ENCODE measurements at regions not wholly inside any gene's neighbourhood (a gene's known extent, or its start where the extent isn't known, plus 50 kb on each side); places are given as distances from the start of the nearest gene placed in this dataset.

DNA sequence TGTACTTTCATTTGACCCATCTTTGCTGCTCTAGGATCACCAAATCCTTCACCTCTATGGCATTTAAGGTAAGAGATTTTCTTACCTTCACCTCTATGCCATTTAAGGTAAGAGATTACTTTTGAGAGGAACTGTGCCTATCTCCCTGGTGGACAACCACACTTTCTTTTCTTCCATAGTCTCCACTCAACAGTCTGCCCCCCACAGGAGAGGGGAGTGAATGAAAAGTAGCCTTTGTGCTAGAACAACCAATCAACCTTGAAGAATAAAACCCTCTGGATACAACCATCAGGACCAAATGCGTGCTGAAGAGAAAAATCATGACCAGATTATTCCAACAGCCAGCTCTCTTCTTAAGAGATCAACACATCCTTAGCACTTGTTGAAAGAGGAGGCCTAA lies 258.6 kb upstream of the TMPO start:
- Histone ChIP-seq H3K79me2 (ENCODE audit: control insufficient read depth, insufficient read depth, low read length) (no peaks in the 10 kb centered on the region), H3K27ac (ENCODE audit: extremely low read depth, low read depth, low read length) (no peak overlapping the region), H4K20me1 (replicated peaks; ENCODE audit: control insufficient read depth, insufficient read depth, low read length) (no peaks in the 10 kb centered on the region), H3K9me3 (replicated peaks; ENCODE audit: control insufficient read depth, insufficient read depth, low read depth, low read length) (no peaks in the 10 kb centered on the region), H3K9me1 (ENCODE audit: control insufficient read depth, insufficient read depth, low read length) (no peaks in the 10 kb centered on the region), H3K9ac (ENCODE audit: insufficient read depth in 1 of 2, low read depth in 2 of 2, low read length in 2 of 2) (no peak overlapping the region), H2AFZ (ENCODE audit: low read depth, low read length) (no peak overlapping the region), H3K36me3 (ENCODE audit: control insufficient read depth, insufficient read depth, low read length) (no peaks in the 10 kb centered on the region), H3K4me3 (no peak overlapping the region), H3K27me3 (ENCODE audit: control insufficient read depth in 2 of 2, insufficient read depth in 2 of 2, low read length in 2 of 2) (no peaks in the 10 kb centered on the region), H3K4me2 (ENCODE audit: insufficient read depth, low read length) (no peak overlapping the region), H3K4me1 (replicated peaks in 1 of 2; ENCODE audit: control insufficient read depth in 2 of 2, insufficient read depth in 2 of 2, low read length in 2 of 2) (no peaks in the 10 kb centered on the region)
- TF ChIP-seq, protein P1, sequence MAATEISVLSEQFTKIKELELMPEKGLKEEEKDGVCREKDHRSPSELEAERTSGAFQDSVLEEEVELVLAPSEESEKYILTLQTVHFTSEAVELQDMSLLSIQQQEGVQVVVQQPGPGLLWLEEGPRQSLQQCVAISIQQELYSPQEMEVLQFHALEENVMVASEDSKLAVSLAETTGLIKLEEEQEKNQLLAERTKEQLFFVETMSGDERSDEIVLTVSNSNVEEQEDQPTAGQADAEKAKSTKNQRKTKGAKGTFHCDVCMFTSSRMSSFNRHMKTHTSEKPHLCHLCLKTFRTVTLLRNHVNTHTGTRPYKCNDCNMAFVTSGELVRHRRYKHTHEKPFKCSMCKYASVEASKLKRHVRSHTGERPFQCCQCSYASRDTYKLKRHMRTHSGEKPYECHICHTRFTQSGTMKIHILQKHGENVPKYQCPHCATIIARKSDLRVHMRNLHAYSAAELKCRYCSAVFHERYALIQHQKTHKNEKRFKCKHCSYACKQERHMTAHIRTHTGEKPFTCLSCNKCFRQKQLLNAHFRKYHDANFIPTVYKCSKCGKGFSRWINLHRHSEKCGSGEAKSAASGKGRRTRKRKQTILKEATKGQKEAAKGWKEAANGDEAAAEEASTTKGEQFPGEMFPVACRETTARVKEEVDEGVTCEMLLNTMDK (IDR thresholded peaks at IDR 0.05; ENCODE audit: borderline replicate concordance, insufficient read depth, low read depth, low read length, poor library complexity, severe bottlenecking): peak; percentile 69
- TF ChIP-seq, protein P2, sequence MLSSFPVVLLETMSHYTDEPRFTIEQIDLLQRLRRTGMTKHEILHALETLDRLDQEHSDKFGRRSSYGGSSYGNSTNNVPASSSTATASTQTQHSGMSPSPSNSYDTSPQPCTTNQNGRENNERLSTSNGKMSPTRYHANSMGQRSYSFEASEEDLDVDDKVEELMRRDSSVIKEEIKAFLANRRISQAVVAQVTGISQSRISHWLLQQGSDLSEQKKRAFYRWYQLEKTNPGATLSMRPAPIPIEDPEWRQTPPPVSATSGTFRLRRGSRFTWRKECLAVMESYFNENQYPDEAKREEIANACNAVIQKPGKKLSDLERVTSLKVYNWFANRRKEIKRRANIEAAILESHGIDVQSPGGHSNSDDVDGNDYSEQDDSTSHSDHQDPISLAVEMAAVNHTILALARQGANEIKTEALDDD (IDR thresholded peaks at IDR 0.05): no peak
- TF ChIP-seq, protein P3, sequence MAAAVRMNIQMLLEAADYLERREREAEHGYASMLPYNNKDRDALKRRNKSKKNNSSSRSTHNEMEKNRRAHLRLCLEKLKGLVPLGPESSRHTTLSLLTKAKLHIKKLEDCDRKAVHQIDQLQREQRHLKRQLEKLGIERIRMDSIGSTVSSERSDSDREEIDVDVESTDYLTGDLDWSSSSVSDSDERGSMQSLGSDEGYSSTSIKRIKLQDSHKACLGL (CRISPR knock-in tag; IDR thresholded peaks at IDR 0.05; ENCODE audit: borderline replicate concordance, poor library complexity, severe bottlenecking): no peak
- TF ChIP-seq NUFIP1 (IDR thresholded peaks at IDR 0.05; ENCODE audit: partially characterized antibody) (no peak), CBX1 (IDR thresholded peaks at IDR 0.05; ENCODE audit: low read depth) (no peak), GTF2F1 (IDR thresholded peaks at IDR 0.05; ENCODE audit: low read depth, low read length) (no peak), ZNF79 (CRISPR knock-in tag; IDR thresholded peaks at IDR 0.05; ENCODE audit: low read depth) (no peak)
- DNase-seq (ENCODE audit: extremely low read depth in 1 of 4, low spot score in 3 of 4) (peak in 1 of 4 experiments; percentile 9), FAIRE-seq (no peak), ATAC-seq (peak; percentile 27; the same call in 1 of the 3 replicates)
- intact Hi-C loops (cut with micrococcal nuclease): no loop called here
- 0% methylated on average over 1 of the region's 1 CpG for WGBS (ENCODE audit: insufficient coverage, low coverage, missing lambda C conversion rate)
- CTCF ChIA-PET (ENCODE audit: low intra/inter-chr PET ratio): no interaction called here
- in situ Hi-C loops (cut with MboI): no loop called here
- no TSS peak for BruUV-seq (replicated peaks)
- POLR2A ChIA-PET: no interaction called here

Data from K562 (cell line).